PFSK-1 (cell line): ENCODE measurements at regions not wholly inside any gene's neighbourhood (a gene's known extent, or its start where the extent isn't known, plus 50 kb on each side); places are given as distances from the start of the nearest gene placed in this dataset.

Source experiments
- POLR2AphosphoS5 ChIP-seq: IDR thresholded peaks from 2 replicates; pipeline ENCODE4 v1.6.1; 2012; ENCODE audit warnings: low read depth, mild to moderate bottlenecking, control low read depth, low read length, moderate library complexity
- SIN3A ChIP-seq: IDR thresholded peaks from 2 replicates; pipeline ENCODE4 v1.6.1; 2012; ENCODE audit warnings: mild to moderate bottlenecking, low read length, moderate library complexity, borderline replicate concordance; ENCODE audit not compliant: insufficient read depth

GRCh38 chr14:27945512-27945911 lies 821.1 kb upstream of the FOXG1 start:
- TF ChIP-seq SIN3A: no peak
- no peak for TF ChIP-seq POLR2AphosphoS5
